ENCODE measurements at regions not wholly inside any gene's neighbourhood (a gene's known extent, or its start where the extent isn't known, plus 50 kb on each side); places are given as distances from the start of the nearest gene placed in this dataset.
"Not testable (repeated sequence)": the region's sequence is repeated elsewhere in the genome, so short reads cannot be mapped to it uniquely, and the experiment has no call there.

DNA sequence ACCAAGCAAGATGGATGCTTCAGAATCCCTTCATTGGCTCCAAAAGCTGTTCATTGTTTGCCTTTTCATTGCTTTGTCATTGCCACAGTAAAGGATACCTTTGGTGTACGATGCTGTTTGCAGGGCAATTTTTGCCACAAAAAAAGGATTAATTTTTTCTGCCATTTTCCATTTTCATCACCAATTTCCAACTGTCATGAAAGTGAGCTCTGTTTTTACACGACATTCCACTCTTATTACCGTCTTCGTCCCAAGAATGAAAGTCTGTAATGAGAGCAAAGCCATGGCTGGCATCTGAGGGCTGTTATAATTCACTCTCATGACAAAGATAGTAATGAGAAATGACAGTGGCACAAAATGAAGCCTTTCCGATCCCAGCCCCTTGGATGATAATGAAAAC, 272.7 kb upstream of the DCN start:
- Histone ChIP-seq H3K36me3 (ENCODE audit: control insufficient read depth, insufficient read depth, low read length) (no peaks in the 10 kb centered on the region), H3K4me1 (ENCODE audit: control insufficient read depth, insufficient read depth, low read length) (no peaks in the 10 kb centered on the region), H3K27me3 (ENCODE audit: control insufficient read depth, insufficient read depth, low read length) (no peaks in the 10 kb centered on the region), H3K9me3 (ENCODE audit: control insufficient read depth, insufficient read depth, low read length) (no peaks in the 10 kb centered on the region), H3K9ac (ENCODE audit: low read depth, low read length) (no peak overlapping the region), H3K4me3 (ENCODE audit: low read depth, low read length) (no peak overlapping the region)

DNA sequence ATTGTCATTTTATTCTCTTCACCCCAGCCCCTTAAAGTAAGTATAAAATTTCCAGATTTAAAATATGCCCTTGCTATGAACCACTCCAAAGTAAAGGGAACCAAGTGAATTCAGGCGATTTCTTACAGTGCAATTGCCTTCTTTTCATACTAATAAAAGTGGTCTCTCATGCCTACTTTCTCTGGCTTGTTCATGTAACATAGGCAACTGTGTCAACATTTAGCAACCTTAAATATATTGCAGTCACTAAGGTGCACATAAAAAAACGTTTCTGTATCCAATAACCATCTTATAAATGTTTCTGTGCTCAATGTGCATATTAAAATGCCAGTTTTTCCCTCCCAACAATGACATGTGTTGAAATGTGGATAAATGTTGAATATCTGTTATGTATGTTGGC, 271.6 kb upstream of the DCN start:
- Histone ChIP-seq H3K36me3 (ENCODE audit: control insufficient read depth, insufficient read depth, low read length) (no peaks in the 10 kb centered on the region), H3K4me1 (ENCODE audit: control insufficient read depth, insufficient read depth, low read length) (no peaks in the 10 kb centered on the region), H3K9ac (ENCODE audit: low read depth, low read length) (no peak overlapping the region), H3K4me3 (ENCODE audit: low read depth, low read length) (no peak overlapping the region), H3K9me3 (ENCODE audit: control insufficient read depth, insufficient read depth, low read length) (no peaks in the 10 kb centered on the region), H3K27me3 (ENCODE audit: control insufficient read depth, insufficient read depth, low read length) (no peaks in the 10 kb centered on the region)

DNA sequence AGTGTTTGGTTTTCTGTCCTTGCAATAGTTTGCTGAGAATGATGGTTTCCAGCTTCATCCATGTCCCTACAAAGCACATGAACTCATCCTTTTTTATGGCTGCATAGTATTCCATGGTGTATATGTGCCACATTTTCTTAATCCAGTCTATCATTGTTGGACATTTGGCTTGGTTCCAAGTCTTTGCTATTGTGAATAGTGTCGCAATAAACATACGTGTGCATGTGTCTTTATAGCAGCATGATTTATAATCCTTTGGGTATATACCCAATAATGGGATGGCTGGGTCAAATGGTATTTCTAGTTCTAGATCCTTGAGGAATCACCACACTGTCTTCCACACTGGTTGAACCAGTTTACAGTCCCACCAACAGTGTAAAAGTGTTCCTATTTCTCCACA, 269.8 kb upstream of the DCN start:
- not testable (repeated sequence) for H3K9me3 ChIP-seq (ENCODE audit: control insufficient read depth, insufficient read depth, low read length); H3K4me1 ChIP-seq (ENCODE audit: control insufficient read depth, insufficient read depth, low read length); H3K4me3 ChIP-seq (ENCODE audit: low read depth, low read length); H3K36me3 ChIP-seq (ENCODE audit: control insufficient read depth, insufficient read depth, low read length); H3K9ac ChIP-seq (ENCODE audit: low read depth, low read length); H3K27me3 ChIP-seq (ENCODE audit: control insufficient read depth, insufficient read depth, low read length)

DNA sequence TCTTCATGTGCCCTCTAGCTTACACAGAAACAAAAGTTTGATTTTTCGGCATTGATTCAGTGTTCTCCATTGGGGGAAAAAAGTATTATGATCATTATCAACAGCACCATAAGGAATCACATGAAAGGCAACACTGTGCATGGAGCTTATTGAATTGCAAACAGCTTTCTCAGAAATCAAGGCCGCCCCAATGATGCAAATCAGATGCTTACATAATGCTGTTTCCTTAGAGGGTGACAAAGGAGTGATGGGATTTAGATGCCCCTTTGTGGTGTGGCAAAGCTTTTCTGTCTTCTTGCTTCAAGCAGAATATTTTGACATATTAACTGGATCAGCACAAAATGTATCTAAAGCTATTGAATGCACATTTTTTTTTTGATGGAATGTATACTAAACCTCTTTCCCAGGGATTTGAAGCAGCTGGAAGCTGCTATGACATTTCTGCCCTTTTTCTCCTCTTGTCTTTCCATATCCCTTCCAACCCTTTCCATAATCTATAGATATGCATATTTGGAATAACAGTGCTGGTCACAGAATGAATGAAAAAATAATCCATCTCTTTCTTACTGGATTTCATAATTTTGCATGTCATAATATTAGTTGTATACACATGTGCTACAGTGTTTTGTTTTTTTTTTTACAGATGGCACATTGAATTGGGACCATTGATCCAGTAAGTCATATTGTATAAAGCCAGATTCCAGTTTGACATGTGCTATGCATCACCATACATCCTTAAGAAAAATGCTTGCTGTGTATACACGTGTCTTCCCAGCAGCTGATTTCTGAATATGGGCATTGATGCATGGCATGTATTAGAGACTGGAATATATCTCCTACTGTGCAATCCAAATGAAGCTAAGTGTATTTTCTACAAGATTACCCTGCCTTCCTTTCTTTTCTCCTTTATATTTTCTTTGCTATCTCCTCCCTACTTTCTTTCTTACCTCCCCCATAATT, 259.7 kb upstream of the DCN start:
- Histone ChIP-seq H3K27me3 (ENCODE audit: control insufficient read depth, insufficient read depth, low read length) (no peaks in the 10 kb centered on the region), H3K36me3 (ENCODE audit: control insufficient read depth, insufficient read depth, low read length) (no peaks in the 10 kb centered on the region), H3K9ac (ENCODE audit: low read depth, low read length) (no peak overlapping the region), H3K4me1 (ENCODE audit: control insufficient read depth, insufficient read depth, low read length) (peaks cover 10% of the 10 kb centered on the region), H3K4me3 (ENCODE audit: low read depth, low read length) (no peak overlapping the region), H3K9me3 (ENCODE audit: control insufficient read depth, insufficient read depth, low read length) (no peaks in the 10 kb centered on the region)

DNA sequence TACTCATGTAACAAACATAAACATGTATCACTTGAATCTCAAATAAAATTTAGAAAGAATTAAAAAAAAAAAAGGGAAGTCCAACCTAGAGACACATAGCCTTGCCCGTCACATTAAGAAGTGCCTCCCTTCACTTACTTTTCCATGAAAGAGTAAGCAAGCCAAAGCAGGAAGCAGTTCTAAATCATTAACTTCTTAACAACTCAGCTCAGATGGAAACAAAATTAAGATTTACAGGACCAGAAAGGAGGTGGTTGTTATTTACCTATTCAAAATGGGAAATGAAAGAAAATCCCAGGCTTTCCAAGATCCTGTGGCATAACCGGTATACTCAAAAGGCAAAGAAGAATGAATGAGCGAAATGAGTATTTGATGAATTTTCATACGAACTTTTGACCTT, 258.6 kb upstream of the DCN start:
- Histone ChIP-seq H3K4me3 (ENCODE audit: low read depth, low read length) (no peak overlapping the region), H3K9me3 (ENCODE audit: control insufficient read depth, insufficient read depth, low read length) (no peaks in the 10 kb centered on the region), H3K27me3 (ENCODE audit: control insufficient read depth, insufficient read depth, low read length) (no peaks in the 10 kb centered on the region), H3K9ac (ENCODE audit: low read depth, low read length) (no peak overlapping the region), H3K36me3 (ENCODE audit: control insufficient read depth, insufficient read depth, low read length) (no peaks in the 10 kb centered on the region), H3K4me1 (ENCODE audit: control insufficient read depth, insufficient read depth, low read length) (peaks cover 10% of the 10 kb centered on the region)

DNA sequence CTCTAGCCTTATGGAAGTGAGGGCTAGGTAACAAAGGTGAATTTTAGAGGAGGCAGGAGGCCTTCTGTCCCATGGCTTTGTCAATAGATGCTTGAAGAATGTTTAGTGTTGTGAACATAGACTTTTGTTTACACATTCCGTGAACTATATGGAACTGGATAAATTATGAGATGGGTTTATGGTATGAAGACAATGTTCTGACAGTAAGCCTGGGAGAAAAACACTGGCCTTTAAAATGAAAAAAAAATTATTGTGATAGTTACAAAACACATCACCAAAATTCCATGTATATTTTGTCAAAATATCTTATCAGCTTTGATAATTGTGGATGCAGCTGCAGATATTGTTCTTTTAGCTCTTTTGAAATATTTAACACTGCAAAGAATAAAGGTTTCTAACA, 251.5 kb upstream of the DCN start:
- H3K27me3 ChIP-seq (ENCODE audit: control insufficient read depth, insufficient read depth, low read length) = no peaks in the 10 kb centered on the region
- no peak overlapping the region for H3K9ac ChIP-seq (ENCODE audit: low read depth, low read length)
- no peaks in the 10 kb centered on the region for H3K9me3 ChIP-seq (ENCODE audit: control insufficient read depth, insufficient read depth, low read length)
- peaks cover 8% of the 10 kb centered on the region for H3K4me1 ChIP-seq (ENCODE audit: control insufficient read depth, insufficient read depth, low read length)
- H3K36me3 ChIP-seq (ENCODE audit: control insufficient read depth, insufficient read depth, low read length) = no peaks in the 10 kb centered on the region
- H3K4me3 ChIP-seq (ENCODE audit: low read depth, low read length) = no peak overlapping the region

DNA sequence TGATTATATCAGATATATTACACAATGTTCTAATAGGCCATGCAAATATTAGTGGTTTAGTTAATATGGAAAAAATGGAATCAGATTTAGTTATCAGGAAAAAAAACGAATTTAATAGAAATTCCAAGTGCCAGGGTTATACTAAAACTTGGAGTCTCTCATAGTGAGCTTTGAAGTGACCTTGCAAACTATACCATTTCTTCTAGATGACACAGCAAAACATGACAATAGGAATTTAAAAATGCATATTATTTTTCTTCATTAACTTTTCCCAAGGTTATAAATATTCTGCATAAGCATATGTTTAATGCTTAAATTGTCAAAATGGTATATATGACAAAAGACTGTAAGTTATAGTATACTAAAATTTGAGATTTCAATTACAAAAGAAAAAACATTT, 250.1 kb upstream of the DCN start:
- Histone ChIP-seq H3K27me3 (ENCODE audit: control insufficient read depth, insufficient read depth, low read length) (no peaks in the 10 kb centered on the region), H3K9me3 (ENCODE audit: control insufficient read depth, insufficient read depth, low read length) (no peaks in the 10 kb centered on the region), H3K9ac (ENCODE audit: low read depth, low read length) (no peak overlapping the region), H3K36me3 (ENCODE audit: control insufficient read depth, insufficient read depth, low read length) (no peaks in the 10 kb centered on the region), H3K4me3 (ENCODE audit: low read depth, low read length) (no peak overlapping the region), H3K4me1 (ENCODE audit: control insufficient read depth, insufficient read depth, low read length) (peaks cover 8% of the 10 kb centered on the region)

DNA sequence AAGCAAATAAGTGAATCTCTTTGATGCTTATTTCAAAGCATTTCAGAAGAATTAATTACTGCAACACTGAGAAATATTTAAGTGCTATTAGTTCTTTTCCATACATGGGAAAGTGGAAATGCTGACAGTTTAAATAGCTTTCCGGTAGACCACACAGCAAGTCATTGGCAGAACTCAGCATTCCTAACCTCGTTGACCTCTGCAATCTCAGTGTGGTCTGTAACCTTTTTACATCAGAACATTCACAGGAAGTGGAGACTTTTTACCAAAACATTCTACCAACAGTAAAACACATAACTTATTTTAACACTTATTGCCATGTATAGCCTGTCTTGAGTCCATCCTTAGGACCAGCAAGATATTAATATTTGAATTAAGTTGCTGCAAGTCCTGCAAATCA, 249.5 kb upstream of the DCN start:
- Histone ChIP-seq H3K4me3 (ENCODE audit: low read depth, low read length) (no peak overlapping the region), H3K27me3 (ENCODE audit: control insufficient read depth, insufficient read depth, low read length) (no peaks in the 10 kb centered on the region), H3K9ac (ENCODE audit: low read depth, low read length) (no peak overlapping the region), H3K4me1 (ENCODE audit: control insufficient read depth, insufficient read depth, low read length) (peaks cover 8% of the 10 kb centered on the region), H3K9me3 (ENCODE audit: control insufficient read depth, insufficient read depth, low read length) (no peaks in the 10 kb centered on the region), H3K36me3 (ENCODE audit: control insufficient read depth, insufficient read depth, low read length) (no peaks in the 10 kb centered on the region)

DNA sequence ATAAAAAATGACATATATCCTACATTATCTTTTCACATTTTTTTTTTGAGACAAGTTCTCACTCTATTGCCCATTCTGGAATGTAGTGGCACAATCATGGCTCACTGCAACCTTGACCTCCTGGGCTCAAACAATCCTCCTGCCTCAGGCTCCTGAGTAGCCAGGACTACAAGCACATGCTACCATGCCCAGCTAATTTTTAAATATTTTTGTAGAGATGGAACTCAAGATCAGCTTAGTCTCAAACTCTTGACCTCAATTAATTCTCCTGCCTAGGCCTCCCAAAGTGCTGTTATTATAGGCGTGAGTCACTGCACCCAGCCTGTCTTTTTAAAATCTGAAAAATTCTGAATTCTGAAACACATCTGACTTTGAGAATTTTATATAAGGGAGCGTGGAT, 241.9 kb upstream of the DCN start:
- no peak overlapping the region for H3K9ac ChIP-seq (ENCODE audit: low read depth, low read length)

DNA sequence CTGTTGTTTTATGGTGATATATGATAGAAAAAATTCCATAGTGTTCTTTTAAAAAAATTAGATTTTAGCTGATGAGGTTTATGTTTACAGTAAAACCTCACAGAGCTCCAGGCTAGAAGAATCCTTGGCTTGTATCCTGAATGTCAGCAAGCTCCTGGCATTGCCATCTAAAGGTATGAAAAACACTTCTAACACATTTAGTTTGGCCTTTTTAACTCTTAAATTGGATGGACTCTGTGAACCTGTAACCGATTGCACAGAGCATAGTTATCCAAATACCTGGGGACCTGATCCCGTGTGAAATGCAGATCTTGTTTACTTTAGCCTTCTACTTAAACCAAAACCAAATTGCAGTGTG, 241.1 kb upstream of the DCN start:
- Histone ChIP-seq H3K4me3 (ENCODE audit: low read depth, low read length) (no peak overlapping the region), H3K36me3 (ENCODE audit: control insufficient read depth, insufficient read depth, low read length) (no peaks in the 10 kb centered on the region), H3K4me1 (ENCODE audit: control insufficient read depth, insufficient read depth, low read length) (peaks cover 15% of the 10 kb centered on the region), H3K9me3 (ENCODE audit: control insufficient read depth, insufficient read depth, low read length) (no peaks in the 10 kb centered on the region), H3K9ac (ENCODE audit: low read depth, low read length) (no peak overlapping the region), H3K27me3 (ENCODE audit: control insufficient read depth, insufficient read depth, low read length) (no peaks in the 10 kb centered on the region)

More for the DNA sequence above, 241.9 kb upstream of the DCN start:
- H3K36me3 ChIP-seq (ENCODE audit: control insufficient read depth, insufficient read depth, low read length) = no peaks in the 10 kb centered on the region
- H3K9me3 ChIP-seq (ENCODE audit: control insufficient read depth, insufficient read depth, low read length) = no peaks in the 10 kb centered on the region
- H3K4me1 ChIP-seq (ENCODE audit: control insufficient read depth, insufficient read depth, low read length) = peaks cover 15% of the 10 kb centered on the region
- H3K27me3 ChIP-seq (ENCODE audit: control insufficient read depth, insufficient read depth, low read length) = no peaks in the 10 kb centered on the region
- H3K4me3 ChIP-seq (ENCODE audit: low read depth, low read length) = no peak overlapping the region

DNA sequence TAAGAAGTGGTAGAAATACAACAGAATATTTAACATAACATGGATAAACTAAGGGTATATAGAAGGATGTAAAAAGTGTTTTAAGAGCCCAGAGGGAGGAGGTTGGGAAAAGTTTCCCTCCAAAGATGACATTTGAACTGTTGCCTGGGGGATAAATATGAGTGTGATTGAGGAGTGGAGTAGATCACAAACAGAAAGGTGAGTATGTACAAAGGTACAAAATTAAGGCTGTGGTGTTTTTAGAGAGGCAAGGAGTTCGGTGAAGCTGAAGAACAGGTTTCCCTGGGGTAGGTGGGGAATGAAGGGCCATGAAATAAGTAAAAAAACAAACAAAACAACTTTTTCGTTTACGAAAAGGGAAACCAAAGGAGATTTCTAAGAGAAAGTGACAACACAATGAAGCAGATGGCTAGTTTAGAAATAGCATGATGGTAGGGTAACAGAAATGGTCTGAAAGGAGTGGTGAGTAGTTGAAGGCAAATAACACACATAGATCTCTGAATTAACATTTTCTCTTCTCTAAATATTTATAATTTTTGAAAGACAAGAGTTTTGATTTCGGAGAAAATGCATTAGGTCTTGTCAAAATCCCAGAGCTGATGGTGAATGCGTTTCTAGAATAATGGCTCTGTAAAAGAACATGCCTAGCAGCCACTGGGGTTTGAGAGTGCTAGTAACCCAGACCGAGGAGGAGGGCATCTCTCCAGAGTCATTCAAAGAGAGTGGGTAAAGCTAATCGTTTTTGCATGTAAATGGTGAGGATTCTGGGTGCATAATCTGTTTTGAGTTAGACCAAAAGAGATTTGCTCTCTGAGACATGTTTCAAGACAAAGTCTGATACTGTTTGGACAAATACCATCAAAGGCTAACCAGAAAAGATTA, 240.4 kb upstream of the DCN start:
- Histone ChIP-seq H3K9ac (ENCODE audit: low read depth, low read length) (no peak overlapping the region), H3K4me1 (ENCODE audit: control insufficient read depth, insufficient read depth, low read length) (peaks cover 15% of the 10 kb centered on the region), H3K4me3 (ENCODE audit: low read depth, low read length) (no peak overlapping the region), H3K9me3 (ENCODE audit: control insufficient read depth, insufficient read depth, low read length) (no peaks in the 10 kb centered on the region), H3K36me3 (ENCODE audit: control insufficient read depth, insufficient read depth, low read length) (no peaks in the 10 kb centered on the region), H3K27me3 (ENCODE audit: control insufficient read depth, insufficient read depth, low read length) (no peaks in the 10 kb centered on the region)

DNA sequence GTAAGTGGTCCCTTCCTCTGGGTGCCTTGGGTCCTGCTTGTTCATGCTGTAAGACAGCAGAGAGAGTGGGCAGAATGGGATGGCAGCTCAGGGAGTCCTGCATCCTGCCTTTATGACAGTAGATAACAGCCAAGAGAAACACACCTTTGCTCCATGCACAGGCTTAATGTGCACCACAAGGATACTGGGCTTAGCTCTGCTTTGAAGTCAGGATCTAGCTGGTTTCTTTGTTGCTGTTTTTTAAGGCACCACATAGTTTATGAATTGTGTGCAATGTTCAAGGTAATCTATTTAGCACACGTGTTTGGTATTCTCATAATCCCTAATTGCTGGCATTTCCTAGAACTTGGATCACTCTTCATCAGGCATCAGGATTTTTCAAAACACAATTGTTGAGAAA, 239.5 kb upstream of the DCN start:
- Histone ChIP-seq H3K4me1 (ENCODE audit: control insufficient read depth, insufficient read depth, low read length) (peaks cover 15% of the 10 kb centered on the region), H3K36me3 (ENCODE audit: control insufficient read depth, insufficient read depth, low read length) (no peaks in the 10 kb centered on the region), H3K27me3 (ENCODE audit: control insufficient read depth, insufficient read depth, low read length) (no peaks in the 10 kb centered on the region), H3K9me3 (ENCODE audit: control insufficient read depth, insufficient read depth, low read length) (no peaks in the 10 kb centered on the region), H3K9ac (ENCODE audit: low read depth, low read length) (no peak overlapping the region), H3K4me3 (ENCODE audit: low read depth, low read length) (no peak overlapping the region)

Measured in iPS-15b (cell line).